LoVo (cell line): ENCODE measurements at regions not wholly inside any gene's neighbourhood (a gene's known extent, or its start where the extent isn't known, plus 50 kb on each side); places are given as distances from the start of the nearest gene placed in this dataset.

Source experiments
- DNase-seq: peaks from one replicate; pipeline ENCODE4 v3.0.0-alpha.2; 2016; ENCODE audit warnings: low spot score

DNA sequence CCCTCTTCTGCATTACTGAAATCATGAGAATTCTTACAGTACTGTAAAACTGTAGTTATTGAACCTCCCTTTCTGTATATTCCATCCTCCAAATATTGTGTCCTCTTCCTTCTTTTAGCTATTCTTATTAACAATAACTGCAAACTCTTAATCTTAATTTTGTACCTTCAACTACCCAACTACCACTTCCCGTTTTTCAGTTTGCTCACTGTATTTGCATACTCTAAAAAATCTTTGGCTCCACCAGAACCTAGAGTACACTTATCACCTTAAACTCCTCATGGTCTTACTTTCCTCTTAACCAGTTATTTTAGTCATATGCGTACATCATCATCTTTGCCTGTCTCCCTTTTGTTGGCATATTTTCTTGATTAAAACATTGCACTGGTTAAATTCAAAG is 543.7 kb downstream of the ARAP2 start:
- DNase-seq: no peak

DNA sequence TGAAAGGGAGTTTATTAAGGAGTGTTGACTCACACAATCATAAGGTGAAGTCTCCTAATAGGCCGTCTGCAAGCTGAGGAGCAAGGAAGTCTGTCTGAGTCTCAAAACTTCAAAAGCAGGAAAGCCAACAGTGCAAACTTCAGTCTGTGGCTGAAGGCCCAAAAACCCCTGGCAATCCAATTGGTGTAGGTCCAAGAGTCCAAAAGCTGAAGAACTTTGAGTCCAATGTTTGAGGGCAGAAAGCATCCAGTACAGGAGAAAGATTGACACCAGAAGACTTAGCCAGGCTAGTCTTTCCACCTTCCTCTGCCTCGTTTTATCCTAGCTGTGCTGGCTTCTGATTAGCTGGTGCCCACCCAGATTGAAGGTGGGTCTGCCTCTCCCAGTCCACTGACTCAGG is 535.2 kb downstream of the ARAP2 start:
- no peak for DNase-seq

DNA sequence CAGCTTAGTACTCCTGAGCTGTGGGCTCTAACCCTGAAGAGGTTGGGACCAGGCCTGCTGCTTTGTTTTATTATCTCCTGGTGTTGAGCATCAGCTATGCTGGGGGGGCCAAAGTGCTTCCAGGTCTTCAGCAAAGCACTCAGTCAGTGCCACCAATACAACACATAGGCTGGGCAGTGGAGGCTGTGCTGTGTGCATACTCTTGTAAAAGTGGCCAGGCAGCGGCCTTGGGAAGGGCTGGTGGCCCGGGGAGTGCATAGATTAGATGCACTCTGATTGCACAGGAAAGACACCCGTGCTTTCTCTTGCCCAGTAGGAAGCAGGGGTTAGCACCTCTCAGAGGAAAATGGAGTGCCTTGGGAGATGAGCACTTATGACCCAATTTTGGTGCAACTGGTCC is 534.0 kb downstream of the ARAP2 start:
- DNase-seq: no peak

DNA sequence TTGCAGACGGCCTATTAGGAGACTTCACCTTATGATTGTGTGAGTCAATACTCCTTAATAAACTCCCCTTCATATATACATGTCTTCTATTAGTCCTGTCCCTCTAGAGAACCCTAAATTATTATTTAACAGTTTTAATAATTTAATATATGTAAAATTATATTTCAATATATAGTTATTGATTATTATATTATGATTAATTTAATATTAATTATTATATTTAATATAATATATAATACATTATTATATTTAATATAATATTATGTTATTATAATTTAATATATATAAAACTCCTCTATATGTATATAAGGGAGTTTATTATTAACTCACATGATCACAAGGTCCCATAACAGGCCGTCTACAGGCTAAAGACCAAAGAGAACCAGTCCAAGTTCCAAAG is 533.2 kb downstream of the ARAP2 start:
- DNase-seq: no peak

DNA sequence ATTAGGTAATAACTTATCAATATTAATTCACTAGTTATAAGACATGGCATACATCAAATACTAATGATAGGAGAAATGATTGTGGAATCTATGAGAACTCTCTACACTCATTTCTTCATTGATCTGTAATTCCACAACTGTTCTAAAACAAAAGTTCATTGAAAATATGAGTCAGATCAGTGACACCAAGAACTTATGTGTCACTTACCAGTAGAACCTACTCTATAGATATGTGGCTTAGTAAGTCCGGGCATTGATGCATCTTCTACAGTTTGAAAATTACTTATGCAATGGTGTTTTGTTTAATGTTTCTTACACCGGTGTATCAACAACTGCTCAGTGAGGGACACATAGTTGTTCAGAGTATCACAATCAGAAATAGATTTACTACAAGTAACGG is 520.3 kb downstream of the ARAP2 start:
- no peak for DNase-seq

DNA sequence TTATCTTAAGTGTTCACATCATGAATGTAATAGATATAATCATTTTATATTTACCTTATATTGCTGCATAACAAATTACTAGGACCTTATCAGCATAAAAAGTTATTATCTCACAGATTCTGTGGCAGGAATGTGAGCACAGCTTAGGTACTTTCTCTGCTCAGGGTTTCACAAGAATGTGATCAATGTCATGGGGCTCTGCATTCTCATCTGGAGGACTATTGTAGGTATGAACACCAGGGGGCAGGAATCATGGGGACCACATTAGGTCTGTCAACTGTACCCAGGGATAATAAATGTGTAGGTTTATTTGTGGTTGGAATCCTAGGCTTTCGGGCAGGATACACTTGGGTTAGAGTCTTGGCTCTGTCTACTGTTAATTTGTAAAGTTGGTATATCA is 519.2 kb downstream of the ARAP2 start:
- DNase-seq: no peak

DNA sequence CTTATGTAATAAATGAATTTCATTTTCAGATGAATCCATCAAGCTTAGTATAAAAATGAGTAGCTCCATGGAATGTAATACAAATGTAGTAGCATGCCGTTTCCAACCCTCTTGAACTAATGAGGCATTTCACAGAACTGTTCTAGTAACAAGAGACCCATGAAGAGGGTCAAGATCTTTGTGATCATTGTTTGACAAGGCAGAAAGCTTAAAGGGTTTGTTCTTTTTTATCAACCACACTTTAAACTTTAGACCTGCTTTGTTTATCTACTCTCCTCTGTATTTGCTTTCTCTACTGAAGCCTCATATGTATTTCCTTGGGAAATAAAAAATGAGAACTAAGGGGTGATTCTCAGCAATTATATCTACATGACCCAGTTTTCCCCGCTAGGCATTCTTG is 513.9 kb downstream of the ARAP2 start:
- no peak for DNase-seq

DNA sequence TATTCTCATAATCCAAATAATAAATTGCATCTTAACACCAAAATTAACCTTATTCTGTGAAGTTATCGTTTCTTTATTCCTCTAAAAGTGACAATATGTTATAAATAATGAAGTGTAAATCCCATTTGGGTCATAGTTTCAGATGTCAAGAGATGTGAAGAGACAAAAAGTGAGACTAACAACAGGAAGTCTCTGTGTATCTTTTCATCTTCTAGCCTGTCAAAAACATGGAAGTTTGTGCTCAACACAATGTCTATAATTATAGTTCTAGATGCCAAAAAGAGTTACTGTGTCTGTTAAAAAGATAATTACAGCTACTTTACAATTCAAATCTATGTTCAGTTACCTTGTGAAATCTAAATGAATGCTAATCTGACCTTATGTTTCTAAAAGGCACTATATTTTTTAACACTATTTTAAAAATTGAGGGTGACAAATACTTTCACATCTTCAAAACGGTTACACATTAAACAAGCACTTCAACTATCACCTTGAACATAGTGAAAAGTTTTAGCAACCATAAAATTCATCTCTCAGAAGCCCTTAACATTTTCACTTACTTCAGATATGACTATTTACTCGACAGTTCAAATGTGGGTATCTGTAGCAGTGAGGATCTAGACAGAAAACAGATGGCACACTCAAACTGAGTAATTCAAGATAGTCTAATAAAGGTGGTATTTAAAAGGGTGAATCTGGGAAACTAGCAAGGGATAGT is 509.8 kb downstream of the ARAP2 start:
- DNase-seq: no peak

DNA sequence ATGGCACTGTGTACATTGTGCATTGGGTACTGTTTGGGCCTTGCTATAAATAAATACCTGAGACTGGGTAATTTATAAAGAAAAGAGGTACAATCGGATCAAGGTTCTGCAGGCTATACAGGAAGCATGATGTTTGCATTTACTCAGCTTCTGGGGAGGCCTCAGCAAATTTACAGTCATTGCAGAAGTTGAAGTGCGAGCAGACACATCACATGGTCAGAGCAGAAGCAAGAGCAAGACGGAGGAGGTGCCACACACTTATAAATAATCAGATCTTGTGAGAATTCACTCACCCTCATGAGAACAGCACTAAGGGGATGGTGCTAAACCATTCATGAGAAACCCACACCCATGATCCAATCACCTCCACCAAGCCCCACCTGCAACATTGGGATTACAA is 505.0 kb downstream of the ARAP2 start:
- no peak for DNase-seq

DNA sequence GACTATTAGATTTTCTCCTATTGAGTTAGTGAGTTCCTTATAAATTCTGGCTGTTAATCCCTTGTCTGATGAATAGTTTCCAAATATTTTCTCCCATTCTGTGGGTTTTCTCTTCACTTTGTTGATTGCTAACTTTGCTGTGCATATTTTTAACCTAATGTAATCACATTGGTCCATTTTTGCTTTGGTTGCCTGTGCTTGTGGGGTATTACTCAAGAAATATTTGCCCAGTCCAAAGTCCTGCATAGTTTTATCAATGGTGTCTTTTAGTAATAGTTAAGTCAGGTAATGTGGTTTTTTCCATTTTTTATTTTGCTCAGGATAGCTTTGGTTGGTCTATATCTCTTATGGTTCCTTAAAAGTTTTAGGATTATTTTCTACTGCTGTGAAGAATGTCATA is 490.3 kb downstream of the ARAP2 start:
- DNase-seq: no peak

DNA sequence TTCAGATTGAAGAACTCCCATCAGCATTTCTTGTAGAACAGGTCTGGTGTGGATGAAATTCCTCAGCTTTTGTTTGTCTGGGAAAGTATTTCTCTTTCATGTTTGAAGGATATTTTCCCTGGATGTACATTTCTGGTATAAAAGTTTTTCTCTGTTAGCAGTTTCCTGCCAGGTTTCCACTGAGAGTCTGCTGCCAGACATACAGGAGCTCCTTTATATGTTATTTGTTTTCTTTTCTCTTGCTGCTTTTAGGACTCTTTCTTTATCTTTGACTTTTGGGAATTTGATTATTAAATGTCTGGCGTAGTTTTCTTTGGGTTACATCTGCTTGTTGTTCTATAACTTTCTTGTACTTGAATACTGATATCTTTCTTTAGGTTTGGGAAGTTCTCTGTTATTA is 486.5 kb downstream of the ARAP2 start:
- DNase-seq: no peak

DNA sequence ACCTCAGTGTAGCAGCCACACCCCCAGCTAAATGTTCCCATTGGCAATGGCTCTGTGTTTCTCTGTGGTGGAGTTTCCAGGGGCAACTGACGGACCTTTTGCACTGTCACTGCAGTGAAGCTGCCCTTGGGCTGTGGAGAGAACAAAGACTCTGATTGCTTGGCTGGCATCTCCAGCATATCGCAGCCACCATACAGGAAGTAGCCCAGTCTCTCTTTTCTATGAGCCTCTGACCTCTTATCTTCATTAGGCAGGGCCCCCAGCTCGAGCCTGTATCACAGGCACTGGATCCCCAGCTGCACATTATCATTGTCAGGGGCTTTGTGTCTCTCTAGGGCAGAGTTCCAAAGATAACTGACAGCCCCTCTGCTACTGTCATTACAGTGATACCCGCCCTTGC is 483.5 kb downstream of the ARAP2 start:
- DNase-seq: no peak

DNA sequence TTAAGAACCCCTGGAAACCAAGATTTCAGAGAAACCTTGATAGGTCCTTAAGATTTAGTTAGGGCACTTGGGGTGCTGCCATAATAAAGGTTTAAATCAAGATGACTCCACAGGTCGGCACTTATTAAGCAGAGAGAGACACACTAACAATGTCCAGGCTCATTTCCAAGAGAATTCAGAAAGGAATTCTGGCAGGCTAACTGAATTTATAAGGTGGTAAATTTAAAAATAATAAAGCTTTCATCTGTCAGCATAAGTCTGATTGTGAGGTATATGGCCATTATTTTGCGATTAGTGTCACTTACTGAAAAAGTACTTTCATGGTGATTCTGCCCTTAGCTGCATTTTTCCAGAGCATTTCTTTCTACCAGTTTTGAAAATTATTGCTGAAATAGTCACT is 472.7 kb downstream of the ARAP2 start:
- DNase-seq: no peak

DNA sequence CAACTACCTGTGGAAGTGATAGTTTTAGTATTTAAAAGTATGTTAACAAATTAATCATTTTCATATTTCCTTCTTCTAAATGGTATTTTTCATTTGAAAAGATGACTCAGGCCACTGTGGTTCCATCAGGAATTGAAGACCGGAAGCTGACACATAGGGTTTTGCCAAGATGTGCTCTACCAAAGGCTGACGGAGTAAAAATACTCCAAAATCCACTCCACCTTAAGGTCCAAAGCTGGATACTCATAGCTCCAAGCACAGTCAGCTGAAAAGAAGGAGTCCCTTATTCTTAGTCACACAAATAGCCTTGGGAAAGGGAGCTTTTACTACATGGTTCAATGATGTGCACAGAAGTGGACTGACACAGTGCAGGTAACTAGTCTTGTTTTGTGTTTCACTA is 472.0 kb downstream of the ARAP2 start:
- DNase-seq: no peak

DNA sequence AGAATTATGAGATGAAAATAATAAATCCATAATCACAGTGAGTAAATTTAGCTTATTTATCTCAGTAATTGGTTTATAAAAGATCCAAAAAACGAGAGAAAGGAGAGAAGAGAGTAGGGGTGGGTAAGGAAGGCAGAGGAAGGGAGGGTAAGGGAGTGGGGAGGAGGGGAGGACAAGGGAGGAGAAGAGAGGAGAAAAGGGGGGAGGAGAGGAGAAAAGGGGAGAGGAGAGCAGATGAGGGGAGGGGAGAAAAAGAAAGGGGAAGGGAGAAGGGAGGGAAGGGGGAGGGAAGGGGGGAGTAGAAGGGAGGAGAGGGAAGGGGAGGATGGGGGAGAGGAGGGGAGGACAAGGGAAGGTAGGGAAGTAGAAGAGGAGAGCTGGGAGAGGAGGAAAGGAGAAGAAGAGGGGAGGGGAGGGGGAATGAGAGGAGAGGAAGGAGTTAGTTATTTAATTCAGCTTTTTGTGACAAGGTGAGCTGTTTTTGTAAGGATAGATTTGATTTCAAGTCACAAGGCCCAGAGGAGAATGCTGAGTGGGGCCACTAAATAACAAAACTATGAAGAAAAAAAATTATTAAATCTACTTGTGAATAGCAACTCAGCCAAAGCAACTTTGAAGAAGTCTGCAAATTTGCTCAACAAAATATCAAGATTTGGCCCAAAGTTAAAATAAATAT is 454.3 kb downstream of the ARAP2 start:
- DNase-seq: no peak

DNA sequence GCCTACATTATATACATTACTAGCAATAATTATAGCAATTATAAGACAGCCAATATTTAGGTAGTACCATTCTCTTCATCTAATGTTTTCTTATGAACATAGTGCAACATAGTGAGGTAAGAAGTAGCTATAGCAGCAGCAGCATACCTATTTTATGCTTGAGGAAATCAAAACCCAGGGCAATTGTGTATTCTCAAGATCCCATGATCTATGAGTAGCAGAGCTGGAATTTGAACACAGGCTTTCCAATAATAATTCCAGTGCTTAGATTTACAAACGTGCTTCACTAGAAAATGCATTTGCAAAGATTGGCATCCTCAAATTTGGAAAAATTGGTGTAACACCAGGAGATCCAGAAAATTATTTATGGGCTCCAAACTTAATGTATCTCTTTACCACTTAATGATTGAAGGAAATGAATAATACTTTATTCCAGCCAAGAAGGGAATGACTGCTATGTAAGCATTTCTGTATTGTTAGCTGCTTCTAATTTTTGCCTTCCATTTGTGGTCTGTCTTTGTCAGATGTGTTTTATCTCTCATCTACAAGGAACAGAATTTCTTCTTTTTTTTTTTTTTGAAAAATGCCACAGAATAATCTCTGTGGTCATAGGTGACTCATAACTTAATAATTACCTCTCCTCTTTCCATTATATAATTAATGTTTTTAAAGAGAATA is 451.1 kb downstream of the ARAP2 start:
- no peak for DNase-seq

DNA sequence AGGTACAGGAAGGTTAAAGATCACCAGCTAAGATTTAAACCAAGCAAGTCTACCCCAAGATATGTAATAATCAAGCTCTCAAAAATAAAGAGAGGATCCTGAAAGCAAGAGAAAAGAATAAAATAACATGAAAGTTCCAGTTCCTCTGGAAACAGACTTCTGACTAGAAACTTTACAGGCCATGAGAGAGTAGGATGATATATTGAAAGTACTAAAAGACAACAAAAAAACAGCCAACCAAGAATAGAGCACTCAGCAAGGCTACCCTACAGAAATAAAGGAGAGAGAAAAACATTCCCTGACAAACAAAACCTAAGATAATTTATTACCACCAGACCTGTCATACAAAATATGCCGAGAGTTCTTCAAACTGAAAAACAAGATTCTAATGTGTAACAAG is 450.5 kb downstream of the ARAP2 start:
- no peak for DNase-seq

DNA sequence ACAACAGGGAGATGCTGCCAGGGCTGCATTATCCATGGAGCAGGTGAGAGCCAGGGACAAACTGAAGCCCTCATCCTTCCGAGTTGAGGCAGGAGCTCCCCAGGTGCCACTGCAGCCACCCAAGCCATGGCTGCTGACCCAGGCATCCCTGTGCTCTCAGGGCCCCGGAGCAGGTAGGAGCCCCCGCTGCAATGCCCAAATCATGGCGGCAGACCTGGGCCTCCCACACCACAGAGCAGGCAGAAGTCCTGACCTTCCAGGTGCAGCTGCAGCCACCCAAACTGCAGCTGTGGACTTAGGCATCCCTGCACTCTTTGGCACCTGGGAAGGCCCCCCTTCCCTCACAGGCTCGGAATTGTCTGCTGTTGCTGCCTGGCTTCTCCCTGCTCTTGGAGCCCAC is 443.6 kb downstream of the ARAP2 start:
- DNase-seq: no peak

DNA sequence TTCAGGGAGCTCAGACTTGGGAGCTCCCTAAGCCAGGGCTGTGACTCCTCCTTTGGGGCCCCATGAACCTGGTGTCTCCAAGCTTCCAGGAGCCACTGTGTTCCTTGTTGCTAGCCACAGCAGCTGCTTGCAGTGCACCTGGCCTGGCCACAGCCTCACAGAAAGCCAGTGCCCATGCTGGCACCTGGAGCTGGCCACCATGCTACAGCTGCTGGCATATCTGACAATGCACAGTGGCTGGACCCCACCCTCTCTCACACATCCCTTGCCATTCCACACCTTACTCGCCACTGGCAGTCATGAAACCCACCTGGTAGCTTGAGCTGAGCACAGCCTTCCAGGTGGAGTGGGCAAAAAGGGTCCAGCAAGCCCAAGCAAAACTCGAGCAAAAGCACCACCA is 441.7 kb downstream of the ARAP2 start:
- no peak for DNase-seq

DNA sequence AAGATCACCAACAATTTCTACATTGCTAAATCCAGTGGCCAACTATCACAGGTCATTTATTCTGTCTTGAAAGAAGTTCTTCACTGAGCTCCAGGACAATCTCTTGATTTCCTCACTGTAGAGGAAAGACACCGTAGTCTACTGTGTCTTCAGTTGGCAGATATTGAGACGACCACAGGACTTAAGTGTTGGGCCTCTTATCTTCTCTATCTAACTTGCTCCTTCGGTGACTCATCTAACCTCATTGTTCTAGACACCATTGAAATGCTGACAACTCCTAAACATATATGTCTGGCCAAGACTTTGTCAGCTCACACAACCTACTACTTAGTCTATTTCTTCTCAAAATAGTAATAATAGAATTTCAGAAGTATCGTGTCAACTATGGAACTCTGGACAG is 425.8 kb downstream of the ARAP2 start:
- DNase-seq: no peak

DNA sequence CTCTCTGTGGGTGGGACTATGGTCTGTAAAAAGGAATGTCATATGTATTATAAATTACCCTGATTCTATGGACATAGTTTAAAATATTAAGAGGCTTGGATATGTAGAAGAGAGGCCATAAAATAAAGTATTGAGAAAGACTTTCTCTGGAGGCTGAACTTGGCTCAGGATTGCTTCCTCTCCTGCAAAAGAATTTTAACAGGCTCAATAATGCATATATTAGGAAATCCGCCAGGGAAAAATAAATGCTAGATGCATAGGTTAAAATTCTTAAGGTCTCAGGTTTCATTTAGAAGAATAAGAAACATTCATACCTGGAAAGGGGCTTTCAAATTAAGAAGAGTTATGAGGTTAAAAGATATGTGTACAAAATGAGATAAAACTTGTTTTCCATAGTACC is 424.3 kb downstream of the ARAP2 start:
- DNase-seq: no peak

DNA sequence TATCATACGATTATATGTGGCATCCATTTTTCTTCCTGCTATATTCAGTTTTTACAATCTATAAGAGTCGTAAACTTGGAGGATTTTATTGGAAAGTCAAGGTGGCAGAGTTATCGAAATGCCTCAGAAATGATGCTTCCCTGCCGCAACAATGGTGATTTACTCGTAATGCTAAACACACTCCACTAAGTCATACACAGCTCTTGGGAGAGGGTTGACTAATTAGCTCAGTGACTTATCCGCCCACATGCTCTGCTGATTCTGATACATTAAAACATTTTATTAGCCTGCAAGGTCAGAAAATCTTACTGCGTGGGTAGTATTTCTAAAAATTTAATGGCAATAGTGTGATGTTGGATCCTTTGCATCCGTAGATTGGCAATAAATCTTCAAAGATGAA is 420.1 kb downstream of the ARAP2 start:
- DNase-seq: no peak

DNA sequence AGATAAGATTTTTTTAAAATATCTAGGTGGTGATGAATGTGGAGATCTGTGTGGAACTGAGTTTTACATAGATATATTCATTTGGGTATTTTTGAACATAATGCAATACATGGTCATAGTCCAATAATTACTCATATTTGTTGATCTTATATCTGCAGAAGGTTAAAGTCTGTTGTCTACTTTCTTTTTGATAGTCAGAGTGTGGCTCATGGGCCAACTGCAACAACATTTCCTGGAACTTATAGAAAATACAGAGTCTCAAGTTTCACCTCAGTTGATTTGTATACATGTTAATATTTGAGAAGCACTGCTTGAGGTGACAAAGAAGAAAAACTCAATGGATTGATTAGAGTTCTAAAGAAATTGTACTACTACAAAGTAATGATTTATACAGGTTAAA is 408.4 kb downstream of the ARAP2 start:
- DNase-seq: no peak

DNA sequence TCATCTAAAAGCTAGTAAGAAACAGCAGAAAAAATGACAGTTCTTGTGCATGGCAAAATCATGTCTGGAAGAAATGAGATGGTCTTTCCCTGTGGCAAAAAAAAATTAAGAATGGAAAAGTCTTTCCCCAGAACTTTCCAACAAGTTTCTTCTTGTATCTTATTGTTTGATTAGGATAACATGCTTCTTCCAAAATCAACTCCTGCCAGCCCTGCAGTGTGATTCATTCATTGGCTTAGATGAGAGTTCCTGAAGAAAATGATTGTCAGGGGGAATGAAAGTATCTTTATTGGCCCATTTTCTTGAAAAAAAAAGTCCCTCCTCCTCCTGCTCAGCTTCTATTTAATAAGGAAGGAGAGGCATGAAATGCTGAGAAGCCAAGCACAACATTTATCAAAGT is 407.7 kb downstream of the ARAP2 start:
- DNase-seq: no peak
